GM18520 (cell line): ENCODE measurements at regions not wholly inside any gene's neighbourhood (a gene's known extent, or its start where the extent isn't known, plus 50 kb on each side); places are given as distances from the start of the nearest gene placed in this dataset.

Source experiments
- ATAC-seq: cut with Tn5 transposase; IDR thresholded peaks from one replicate; pipeline ENCODE4 v1.9.1; 2021; ENCODE audit not compliant: unreplicated experiment

GRCh38 chr14:56918849-56919574, 108.7 kb upstream of the OTX2 start:
- peak; percentile 73 for ATAC-seq

- no peak for ATAC-seq
These were observed 95.0 kb upstream of the OTX2 start for GRCh38 chr14:56905282-56905681.

GRCh38 chr14:56903304-56903969, 93.2 kb upstream of the OTX2 start:
- ATAC-seq: no peak

GRCh38 chr14:56902385-56902784, 92.1 kb upstream of the OTX2 start:
- no peak for ATAC-seq

DNA sequence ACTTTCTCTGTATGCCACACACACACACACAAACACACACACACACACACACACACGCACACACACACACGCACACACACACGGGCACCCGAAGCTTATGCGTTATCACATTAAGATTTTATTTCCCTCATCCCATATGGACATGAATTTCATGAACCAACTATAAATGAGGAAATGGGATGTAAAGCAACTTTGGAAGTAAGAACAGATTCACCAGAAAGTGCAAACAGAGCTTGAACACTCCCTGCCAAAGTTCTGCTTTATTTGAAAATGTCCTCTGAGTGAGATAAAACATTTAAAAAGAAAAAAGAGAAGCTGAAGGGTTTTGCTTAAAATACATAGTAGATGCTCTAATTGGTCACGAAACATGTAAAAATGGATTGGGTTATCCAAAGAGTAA, 90.4 kb upstream of the OTX2 start:
- no peak for ATAC-seq

DNA sequence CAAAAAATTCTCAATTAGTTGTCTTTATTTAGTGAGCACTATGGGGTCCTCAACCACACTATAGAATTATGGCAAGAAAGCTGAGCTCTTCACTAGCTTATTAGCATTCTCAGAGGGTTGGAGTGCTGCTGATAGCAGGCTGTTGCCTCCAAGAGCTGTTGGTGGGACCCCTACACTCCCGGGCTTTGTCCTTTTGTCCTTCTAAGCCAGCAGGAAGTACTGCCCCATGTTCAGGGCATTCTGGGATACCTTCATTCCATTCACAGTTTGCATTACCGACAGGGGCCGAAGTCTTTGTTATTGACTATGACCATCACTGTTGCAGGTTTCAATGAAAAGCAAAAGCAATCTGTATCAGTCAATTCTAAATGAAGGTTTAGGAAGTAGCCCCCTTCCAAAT, 89.5 kb upstream of the OTX2 start:
- ATAC-seq: no peak

DNA sequence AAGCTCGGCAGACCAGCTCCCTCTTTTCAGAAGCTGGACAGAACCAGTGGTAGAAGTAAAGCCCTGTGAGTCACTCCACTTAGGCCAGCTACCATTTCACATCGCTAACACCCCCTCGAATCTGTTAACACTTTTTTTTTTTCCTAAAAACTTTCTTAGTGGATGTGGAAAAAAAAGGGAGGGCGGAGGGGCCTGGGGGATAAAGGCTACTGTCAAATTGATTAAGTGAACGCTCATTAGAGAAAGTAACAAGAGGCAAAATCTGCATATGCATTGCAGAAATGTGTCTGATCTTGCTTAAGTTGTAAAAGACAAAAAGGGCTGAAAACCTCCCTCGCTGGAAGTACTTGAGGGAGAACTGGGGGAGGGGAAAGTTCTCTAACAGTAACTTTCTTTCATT, 86.6 kb upstream of the OTX2 start:
- ATAC-seq: no peak

DNA sequence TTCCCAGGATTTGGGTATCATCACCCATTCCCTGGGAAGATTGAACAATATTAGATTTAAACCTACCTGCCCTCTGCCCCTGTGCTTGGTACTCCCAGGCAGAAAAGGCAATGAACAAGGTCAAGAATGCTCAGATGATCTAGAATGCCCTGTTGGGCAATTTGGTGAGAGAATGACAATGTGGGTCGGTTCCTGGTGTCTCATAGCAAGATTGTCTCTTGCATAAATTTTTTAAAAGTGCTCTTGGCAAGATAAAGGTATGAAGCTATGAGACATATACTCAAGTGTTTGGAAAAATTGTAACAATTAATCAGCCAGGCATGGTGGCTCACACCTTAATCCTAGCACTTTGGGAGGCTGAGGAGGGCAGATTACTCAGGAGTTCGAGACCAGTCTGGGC, 86.0 kb upstream of the OTX2 start:
- ATAC-seq: no peak

DNA sequence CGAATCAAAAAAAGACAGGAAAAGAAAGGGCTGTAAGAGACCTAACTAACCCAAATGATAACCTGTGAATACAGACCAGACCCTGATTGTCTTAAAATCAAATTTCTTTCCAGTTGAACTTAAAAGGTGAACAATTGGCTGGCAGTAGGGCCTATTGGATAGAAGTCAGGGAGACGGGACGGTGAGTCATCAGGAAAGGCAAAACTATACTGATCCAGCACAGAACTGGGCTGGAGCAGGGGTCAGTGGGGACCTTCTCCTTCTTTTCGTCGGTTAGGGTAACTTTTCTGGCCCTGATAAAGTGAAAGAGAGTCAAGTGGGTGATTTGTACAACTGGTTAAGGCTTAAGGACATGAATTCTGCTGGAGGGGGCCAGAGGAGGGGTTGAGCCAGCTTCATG, 84.9 kb upstream of the OTX2 start:
- ATAC-seq: no peak

DNA sequence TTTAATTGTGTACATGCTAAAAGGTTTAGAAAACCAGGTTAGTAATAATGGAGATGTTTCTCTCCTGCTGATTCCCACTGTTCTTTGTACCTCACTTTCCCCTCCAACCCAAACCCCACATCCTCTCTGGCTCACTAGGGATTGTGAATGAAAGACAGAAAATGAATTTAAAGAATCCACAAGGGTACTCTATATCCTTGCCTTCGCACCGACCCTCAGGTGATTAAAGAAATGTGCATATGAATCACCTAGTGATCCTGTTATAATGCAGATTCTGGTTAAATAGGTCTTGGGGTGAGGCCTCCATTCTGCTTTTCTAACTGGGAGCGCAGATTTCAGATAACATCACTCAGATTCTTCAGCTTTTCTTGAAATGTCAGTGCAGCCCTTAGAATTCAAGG, 84.3 kb upstream of the OTX2 start:
- no peak for ATAC-seq

- ATAC-seq: no peak
These were observed 82.7 kb upstream of the OTX2 start for GRCh38 chr14:56892959-56893358.

DNA sequence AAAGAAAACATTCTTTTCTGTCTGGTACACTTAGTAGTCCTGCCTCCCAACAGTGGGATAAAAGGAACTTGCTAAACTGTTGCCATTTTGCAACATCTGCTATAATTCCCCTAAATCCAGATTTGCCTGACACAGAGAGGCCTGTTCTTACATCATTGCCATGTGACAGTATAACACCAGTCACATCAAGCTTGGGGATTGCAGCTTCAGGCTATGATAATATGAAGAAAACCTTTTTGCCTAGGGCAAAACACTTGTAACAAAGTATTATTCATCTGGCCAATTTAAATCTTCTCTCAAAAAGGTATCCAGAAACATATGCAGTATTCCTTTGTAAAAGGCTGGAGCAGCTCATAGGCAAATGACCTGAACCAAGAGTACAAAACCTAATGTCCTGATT, 80.9 kb upstream of the OTX2 start:
- ATAC-seq: no peak

- no peak for ATAC-seq
These were observed 79.4 kb upstream of the OTX2 start for GRCh38 chr14:56889705-56890104.

DNA sequence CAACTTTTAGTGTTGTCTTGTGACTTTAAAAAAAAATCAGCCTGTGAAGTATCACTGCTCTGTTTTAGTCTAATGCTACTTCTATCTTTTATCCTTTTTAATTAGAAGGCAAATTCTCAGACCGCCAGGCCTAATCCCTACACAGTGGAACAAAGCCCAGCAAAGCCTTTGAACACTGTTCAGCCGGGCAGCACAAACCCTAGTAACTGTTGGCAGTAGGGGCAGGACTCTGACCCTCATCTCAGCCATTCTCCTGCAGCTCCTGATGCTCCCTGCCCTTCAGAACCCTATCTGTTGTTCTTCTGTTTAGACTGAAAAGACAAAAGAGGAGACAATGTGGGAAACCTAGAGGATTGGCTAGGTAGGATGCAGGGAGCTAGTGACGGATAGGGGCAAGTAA, 78.0 kb upstream of the OTX2 start:
- ATAC-seq: no peak

DNA sequence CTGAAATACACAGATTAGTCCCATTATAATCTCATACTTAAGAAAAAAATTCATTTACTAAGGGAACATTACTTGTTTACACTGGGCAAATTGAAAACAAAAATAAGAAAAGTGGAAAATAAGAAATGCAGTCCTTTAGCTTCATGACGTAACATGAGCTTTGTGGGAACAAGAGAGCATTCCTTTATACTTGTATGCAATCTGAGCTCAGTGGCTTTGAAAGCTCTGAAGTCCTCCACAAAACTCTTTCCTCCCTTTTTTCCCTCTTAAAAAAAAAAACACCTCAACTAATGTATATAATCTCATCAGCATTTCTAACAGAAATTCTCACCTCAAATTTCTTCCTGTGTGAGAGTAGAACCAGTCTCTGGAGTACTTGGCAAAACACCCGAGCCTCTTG, 76.9 kb upstream of the OTX2 start:
- ATAC-seq: no peak

GRCh38 chr14:56886471-56887062, 76.3 kb upstream of the OTX2 start:
- no peak for ATAC-seq

- ATAC-seq: no peak
These were observed 75.5 kb upstream of the OTX2 start for GRCh38 chr14:56885825-56886224.

GRCh38 chr14:56884617-56885016, 74.3 kb upstream of the OTX2 start:
- no peak for ATAC-seq

- ATAC-seq: no peak
These were observed 70.9 kb upstream of the OTX2 start for GRCh38 chr14:56881181-56881580.

DNA sequence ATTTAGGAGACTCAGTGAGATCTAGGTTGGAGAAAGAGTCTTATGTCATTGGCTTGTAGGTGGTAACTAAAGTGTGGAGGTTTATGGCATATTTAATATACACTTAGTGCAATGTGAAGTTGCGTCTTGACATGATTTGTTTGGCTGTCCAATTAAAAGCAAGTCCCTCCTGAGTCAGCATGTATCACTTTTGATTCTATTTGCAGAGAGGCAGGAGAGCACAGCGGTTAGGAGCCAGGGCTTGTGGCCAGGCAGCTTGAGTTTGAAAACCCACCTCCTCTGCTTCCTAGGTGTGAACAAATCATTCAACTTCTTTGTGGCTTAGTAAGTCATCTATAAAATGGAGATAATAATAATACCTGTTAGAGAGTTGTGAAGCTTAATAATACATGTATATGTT, 68.5 kb upstream of the OTX2 start:
- no peak for ATAC-seq

DNA sequence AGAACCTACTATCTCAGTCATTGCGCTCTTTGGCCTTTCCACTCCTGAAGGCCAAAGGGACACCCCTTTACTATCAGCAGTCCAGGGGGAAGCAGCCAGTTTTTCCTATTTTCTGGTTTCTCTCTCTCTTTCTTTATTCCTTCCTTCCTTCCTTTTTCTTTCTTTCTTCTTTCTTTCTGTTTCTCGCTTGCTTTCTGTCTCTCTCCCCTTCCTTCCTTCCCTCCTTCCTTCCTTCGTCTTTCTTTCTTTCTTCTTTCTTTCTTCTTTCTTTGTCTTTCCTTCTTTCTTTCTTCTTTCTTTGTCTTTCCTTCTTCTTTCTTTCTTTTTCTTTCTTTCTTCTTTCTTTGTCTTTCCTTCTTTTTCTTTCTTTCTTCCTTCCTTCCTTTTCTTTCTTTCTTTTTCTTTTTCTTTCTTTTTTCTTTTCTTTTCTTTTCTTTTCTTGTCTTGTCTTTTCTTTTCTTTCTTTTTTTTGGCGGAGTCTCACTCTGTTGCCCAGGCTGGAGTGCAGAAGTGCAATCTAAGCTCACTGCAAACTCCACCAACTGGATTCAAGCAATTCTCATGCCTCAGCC, 64.9 kb upstream of the OTX2 start:
- no peak for ATAC-seq

DNA sequence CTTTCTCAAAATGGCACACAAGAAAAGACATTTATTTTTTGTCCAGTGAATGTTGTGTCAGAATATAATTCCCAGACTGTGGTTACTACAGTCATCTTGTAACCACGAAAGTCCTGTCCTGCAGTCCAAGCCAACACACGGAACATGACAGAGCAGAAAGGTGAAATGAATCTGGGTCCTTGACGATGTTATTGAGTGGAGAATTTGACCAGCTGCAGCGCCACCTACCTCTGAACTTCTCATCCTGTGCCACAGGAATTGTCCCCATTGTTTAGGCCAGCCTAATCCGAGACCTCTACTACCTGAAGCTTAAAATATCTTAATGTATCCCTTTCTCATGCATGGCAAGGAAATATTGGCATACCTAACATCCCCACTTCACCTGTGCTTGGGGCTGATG, 64.1 kb upstream of the OTX2 start:
- ATAC-seq: no peak
